NCI-H2107 treated with DMSO at 0.1 percent for 48 hours (cell line): ENCODE measurements at regions not wholly inside any gene's neighbourhood (a gene's known extent, or its start where the extent isn't known, plus 50 kb on each side); places are given as distances from the start of the nearest gene placed in this dataset.

Experiments used
- DNase-seq: peaks from one replicate; lab custom pipeline; 2025; ENCODE audit not compliant: unreplicated experiment; lab: John Stamatoyannopoulos, UW

- DNase-seq = no peak
Measured at GRCh38 chr6:156315146-156315545, 462.0 kb upstream of the ARID1B start.

- DNase-seq = no peak
Measured at GRCh38 chr6:156313037-156313436, 464.1 kb upstream of the ARID1B start.

DNA sequence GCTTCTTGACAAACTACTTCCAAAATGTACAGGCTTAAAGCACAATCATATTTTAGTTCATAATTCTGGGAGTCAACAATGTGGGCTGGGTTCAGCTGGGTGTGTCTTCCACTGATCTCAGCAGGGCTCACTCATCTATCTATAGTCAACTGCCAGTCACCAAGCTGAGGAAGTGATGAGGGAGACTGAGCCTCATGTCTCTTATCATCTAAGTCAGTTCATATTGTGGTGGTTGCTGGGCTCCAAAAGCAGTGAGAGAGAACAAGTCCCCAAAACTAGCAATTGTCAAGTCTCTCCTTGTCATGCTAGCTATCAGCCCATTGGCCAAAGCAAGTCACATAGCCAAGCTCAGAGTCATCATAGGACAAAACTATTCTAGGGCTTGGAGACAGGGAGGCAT is 465.9 kb upstream of the ARID1B start:
- DNase-seq = no peak

- no peak for DNase-seq
Measured at GRCh38 chr6:156310701-156311100, 466.5 kb upstream of the ARID1B start.

- no peak for DNase-seq
Measured at GRCh38 chr6:156309017-156309416, 468.2 kb upstream of the ARID1B start.

DNA sequence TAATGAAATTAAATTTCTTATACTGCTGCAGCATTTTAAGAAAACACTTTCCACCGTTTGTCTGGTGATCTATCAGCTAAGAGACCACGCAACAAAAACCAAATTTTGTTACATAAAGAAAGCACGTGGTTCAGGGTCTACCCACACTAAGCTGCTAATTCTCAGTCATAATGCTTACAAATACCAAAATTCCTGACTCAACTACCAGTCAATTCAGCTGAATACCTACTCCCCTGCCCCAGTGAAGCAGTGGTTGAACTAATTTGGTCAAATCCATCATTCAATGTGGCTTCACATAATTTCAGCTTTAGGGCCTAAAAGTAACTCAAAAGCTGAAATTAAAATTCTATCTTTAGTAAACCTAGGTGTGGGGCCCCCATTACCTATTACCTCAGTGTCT is 468.6 kb upstream of the ARID1B start:
- DNase-seq = no peak

DNA sequence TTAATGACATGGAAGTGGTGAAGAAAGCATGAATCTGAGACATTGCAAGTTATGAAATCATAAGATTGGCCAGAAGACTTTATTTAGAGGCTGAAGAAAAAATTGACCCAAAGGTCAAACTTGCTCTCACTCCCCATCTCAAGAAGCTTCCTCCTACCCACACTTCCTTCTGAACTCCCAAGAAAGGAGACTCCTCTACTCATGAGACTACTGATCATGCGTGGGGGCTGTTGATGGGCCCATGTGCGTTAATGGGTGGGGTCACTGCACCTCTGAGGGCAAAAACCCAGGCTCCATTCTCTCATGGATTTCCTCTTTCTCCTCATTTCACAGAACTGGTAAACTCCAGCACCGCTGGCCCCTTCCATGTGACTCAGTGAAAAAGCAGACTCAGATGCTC is 470.6 kb upstream of the ARID1B start:
- DNase-seq = no peak

GRCh38 chr6:156283091-156283490 is 494.1 kb upstream of the ARID1B start:
- DNase-seq = no peak

- DNase-seq = no peak
Measured at GRCh38 chr6:156282087-156282486, 495.1 kb upstream of the ARID1B start.

DNA sequence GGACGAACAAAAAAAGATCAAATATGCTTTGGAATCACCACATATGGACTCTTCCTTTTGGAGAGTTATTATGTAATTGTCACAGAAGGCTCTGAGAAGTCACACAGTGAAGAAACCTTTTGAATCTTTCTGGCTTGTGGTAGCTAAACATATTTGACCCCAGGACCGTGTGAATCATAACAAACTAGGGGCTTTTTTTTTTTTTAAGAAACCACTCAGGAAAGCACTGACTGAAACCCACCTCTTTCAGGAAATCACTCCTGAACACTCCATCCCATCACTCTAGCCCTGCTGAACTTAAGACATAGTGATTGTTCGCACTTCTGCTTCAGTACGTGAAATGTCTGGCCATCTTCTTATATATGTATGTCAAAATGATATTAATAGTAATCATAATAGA is 495.9 kb upstream of the ARID1B start:
- no peak for DNase-seq

DNA sequence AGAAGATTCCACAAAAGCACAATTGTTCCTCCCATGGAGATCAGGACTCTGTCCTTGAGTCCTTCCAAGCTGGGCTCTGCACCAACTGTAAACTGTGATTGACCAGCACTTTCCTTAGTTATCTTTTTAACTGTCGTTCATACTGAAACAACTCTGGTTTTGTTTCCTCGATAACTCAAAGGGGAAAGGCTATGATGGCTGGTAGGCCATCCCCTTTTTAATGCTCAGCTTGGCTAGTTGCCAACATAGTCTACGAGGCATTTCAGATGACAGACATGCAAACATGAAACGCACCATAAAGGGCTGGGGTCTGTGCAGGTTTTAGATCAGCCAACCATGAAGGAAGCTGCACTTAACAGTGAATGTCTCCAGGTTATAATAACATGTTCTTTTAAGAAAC is 497.1 kb upstream of the ARID1B start:
- DNase-seq = peak; percentile 50

- DNase-seq = peak; percentile 67
Measured at GRCh38 chr6:156279261-156279969, 497.8 kb upstream of the ARID1B start.

- no peak for DNase-seq
Measured at GRCh38 chr6:156273065-156273711, 504.0 kb upstream of the ARID1B start.

DNA sequence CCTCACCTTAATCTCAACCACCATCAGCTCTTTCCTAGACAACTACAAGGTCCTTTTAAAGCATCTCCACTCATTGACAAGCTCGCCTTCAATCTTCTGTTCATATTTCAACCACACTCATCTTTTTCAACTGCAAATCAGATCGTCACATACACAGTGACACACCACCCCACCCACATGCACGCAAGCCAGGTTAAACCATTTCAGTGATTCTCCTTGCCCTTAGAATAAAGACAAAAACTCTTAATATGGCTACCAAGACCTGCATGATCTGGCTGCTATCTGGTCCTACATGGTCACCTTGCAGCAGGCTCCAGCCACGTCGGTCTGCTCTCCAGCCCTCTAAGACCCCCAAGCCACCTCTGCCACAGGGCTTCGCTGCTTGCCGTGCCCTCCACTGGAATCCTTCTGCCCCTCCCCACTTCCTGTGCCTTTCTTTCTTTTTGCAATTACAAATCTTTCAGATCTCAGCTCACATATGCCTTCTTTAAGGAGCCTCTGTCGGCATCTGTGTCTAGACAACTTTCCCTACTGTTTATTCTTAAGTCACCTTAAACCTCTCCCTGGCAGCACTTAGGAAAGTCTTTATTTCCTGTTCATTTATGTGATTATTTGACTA is 507.3 kb upstream of the ARID1B start:
- no peak for DNase-seq

DNA sequence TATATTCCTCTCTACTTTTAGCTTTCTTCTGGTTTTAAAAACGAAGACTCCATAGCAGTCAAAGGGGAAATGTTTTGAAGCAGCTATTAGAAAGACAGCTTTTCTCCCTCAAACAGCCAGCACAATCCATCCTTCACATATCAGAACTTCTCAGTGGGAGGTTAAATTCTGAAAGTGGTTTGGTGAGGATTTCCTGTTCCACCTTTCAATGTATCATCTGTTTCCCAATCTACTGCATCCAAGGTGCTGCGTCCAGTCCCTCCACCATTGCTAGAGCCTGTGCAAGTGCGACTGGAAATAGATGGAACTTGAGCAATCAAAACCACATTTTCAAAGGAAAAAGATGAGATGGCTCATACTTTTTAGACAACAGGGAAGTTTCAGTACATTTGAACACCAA is 508.3 kb upstream of the ARID1B start:
- DNase-seq = no peak

- DNase-seq = peak; percentile 38
Measured at GRCh38 chr6:156262014-156262413, 515.2 kb upstream of the ARID1B start.

DNA sequence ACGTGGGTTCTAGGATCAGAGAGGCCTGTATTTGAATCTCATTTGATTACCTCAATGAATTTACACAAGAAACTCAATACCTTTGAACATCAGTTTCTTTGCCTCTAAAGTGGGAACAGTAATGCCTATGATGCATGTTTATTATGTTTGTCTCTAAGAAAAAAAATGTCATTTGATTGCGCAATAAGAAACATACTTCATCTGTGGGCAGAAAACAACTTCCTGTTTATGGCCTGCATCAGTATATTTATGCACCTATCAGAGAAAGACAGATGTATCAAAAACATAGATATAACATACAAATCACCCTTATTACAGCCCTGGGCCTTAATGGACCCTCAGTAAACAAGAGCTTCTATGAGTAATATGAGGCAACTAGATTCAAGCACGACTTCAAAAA is 516.4 kb upstream of the ARID1B start:
- no peak for DNase-seq

DNA sequence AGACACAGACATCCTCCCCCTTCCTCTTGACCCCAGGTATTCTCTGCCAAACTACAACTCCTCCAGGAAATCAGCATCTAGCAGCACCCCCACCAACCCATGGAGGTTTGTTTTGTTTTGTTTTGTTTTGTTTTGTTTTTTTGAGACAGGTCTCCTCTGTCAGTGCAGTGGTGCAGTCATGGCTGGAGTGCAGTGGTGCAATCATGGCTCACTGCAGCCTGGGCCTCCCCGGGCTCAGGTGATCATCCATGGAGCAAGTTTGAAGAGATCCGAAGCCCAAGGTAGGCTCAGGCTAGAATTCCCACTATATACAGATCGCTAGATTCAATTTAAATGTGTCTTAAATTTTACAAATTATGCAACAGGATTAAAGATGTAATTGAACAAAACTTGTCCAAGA is 518.2 kb upstream of the ARID1B start:
- DNase-seq = no peak

GRCh38 chr6:156256161-156256560 is 521.0 kb upstream of the ARID1B start:
- DNase-seq = no peak

- no peak for DNase-seq
Measured at GRCh38 chr6:156254240-156254639, 522.9 kb upstream of the ARID1B start.

DNA sequence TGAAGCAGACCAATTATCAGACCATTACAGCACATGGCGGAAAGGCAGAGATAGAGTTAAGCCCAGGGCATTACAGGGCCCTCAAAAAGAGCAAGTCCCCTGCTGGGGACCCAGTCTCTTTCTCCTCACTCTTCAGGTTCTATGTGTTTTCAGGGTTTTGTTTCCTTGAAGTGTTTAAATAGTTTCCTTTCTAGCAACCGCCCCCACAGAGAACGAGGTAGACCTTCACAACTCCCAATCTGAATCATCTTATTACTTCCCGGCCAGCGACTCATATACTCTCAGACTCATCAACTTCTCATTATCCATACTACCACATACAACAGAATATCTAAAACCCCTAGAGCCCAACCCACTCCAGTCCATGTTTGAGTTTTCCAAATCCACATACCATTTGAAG is 526.6 kb upstream of the ARID1B start:
- DNase-seq = no peak

DNA sequence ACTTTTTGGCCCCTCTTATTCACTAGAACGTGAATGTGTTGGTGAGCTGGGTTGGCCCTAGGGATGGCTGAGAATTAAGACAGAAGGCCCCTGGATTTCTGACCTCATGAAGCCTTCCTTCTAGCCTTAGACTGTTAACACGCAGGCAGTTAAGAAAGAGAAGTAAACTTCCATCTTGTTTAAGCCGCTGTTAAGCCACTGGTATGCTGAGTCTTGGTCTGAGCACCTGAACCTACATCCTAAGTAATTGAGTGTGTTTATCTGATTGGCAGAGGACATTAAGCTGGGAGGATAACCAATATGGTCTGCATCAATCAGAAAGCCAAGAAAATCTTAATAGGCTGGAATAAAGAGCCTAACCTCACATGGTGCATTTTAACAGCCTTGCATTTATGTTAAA is 535.0 kb upstream of the ARID1B start:
- no peak for DNase-seq
